ENCODE measurements at regions not wholly inside any gene's neighbourhood (a gene's known extent, or its start where the extent isn't known, plus 50 kb on each side); places are given as distances from the start of the nearest gene placed in this dataset.

DNA sequence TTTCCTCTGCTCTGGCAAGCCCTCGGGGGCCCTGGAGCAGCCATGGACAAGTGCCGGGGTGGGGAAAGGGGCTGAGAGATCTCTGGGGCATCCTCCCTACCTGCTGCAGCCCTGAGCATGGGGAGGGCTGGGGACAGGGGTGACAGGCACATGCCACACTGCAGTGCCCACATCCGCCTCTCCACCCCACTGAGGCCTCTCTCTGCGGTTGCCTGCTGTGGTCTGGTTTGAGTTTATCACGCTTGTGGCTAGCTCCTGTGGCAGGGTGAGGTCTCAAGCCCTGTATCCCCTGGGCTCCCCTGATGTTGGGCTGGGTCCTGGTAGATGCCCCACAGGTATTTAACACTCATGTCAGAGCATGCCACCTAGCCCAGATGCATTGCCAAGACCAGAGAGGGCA, 52.9 kb upstream of the MLN start:
- DNase-seq (no peak), FAIRE-seq (no peak), ATAC-seq (no peak)
- TF ChIP-seq, protein P1, sequence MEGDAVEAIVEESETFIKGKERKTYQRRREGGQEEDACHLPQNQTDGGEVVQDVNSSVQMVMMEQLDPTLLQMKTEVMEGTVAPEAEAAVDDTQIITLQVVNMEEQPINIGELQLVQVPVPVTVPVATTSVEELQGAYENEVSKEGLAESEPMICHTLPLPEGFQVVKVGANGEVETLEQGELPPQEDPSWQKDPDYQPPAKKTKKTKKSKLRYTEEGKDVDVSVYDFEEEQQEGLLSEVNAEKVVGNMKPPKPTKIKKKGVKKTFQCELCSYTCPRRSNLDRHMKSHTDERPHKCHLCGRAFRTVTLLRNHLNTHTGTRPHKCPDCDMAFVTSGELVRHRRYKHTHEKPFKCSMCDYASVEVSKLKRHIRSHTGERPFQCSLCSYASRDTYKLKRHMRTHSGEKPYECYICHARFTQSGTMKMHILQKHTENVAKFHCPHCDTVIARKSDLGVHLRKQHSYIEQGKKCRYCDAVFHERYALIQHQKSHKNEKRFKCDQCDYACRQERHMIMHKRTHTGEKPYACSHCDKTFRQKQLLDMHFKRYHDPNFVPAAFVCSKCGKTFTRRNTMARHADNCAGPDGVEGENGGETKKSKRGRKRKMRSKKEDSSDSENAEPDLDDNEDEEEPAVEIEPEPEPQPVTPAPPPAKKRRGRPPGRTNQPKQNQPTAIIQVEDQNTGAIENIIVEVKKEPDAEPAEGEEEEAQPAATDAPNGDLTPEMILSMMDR (IDR thresholded peaks at IDR 0.05) = no peak
- H3K27me3 ChIP-seq = no peaks in the 10 kb centered on the region
- WGBS, 2 donors = 59 to 76% methylated on average over 5 of the region's 5 CpGs
- intact Hi-C loops (cut with DNase I) = no loop called here
- no peak overlapping the region for H3K27ac ChIP-seq
- H3K4me1 ChIP-seq = no peaks in the 10 kb centered on the region
- no peak overlapping the region for H3K4me3 ChIP-seq
- H3K36me3 ChIP-seq = no peaks in the 10 kb centered on the region
- no peaks in the 10 kb centered on the region for H3K9me3 ChIP-seq

DNA sequence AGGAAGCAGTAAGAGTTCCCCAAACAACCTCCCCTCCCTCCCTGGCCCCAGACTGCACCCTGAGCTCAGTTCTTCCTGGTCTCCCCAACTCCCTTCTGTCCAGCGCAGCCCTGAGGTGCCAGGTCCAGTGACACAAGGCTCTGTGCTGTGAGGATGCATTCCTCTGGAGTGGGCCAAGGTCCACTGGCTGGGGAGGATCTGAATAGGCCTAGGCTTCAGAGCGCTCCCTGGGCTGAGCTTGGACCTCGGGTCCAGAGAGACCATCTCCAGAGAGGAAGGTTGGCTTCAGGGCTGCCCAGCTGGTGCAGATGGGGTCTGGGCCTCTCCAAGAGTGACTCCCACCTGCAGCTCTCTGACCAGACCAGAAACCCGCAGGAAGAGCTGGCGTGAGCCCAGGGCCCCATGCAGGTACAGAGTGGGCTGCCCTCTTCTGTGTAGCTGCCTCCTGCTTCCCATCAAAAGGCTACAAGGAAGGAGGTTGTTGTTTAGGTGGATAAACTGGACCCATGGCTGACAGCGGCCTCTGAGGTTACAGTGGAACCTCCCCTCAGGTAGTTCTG, 52.3 kb upstream of the MLN start:
- Histone ChIP-seq H3K27ac (no peak overlapping the region), H3K36me3 (no peaks in the 10 kb centered on the region), H3K4me1 (no peaks in the 10 kb centered on the region), H3K9me3 (no peaks in the 10 kb centered on the region), H3K27me3 (no peaks in the 10 kb centered on the region), H3K4me3 (no peak overlapping the region)
- intact Hi-C loops (cut with DNase I) = no loop called here
- ATAC-seq (no peak), FAIRE-seq (no peak), DNase-seq (no peak)
- TF ChIP-seq, protein P1 (IDR thresholded peaks at IDR 0.05) = no peak
- 71 to 73% methylated on average over 6 of the region's 6 CpGs for WGBS, 2 donors

DNA sequence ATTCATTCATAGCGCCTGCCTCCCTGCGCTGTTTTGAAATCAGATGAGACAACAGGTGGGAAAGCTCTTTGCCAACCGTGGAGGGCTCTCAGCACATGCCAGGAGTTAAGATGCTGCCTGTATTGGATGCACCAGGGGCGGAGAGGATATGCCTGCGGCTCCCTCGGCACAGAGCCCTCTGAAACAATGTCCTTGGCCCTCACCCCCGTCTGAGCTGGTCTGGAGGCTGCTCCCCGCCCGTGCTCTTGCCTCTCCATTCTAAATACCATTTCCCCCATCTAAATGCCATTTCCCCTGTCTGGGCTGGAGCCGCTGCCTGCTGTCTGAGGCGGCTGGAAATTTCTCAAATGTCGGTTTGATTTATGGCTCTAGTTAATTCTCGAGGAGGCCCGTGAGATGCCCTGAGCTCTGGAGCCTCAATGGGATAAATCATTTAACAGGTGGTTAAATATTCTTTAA, 50.8 kb upstream of the MLN start:
- TF ChIP-seq, protein P1 (IDR thresholded peaks at IDR 0.05) = no peak
- Histone ChIP-seq H3K9me3 (no peaks in the 10 kb centered on the region), H3K27me3 (no peaks in the 10 kb centered on the region), H3K27ac (no peak overlapping the region), H3K4me3 (no peak overlapping the region), H3K36me3 (no peaks in the 10 kb centered on the region), H3K4me1 (no peaks in the 10 kb centered on the region)
- FAIRE-seq (no peak), ATAC-seq (peak in 3 of 4 donors; percentile 50 to 78 (median 69)), DNase-seq (peak in 2 of 6 donors; percentile 13 to 52)
- intact Hi-C loops (cut with DNase I) = no loop called here
- 30 to 31% methylated on average over 14 of the region's 14 CpGs for WGBS, 2 donors

DNA sequence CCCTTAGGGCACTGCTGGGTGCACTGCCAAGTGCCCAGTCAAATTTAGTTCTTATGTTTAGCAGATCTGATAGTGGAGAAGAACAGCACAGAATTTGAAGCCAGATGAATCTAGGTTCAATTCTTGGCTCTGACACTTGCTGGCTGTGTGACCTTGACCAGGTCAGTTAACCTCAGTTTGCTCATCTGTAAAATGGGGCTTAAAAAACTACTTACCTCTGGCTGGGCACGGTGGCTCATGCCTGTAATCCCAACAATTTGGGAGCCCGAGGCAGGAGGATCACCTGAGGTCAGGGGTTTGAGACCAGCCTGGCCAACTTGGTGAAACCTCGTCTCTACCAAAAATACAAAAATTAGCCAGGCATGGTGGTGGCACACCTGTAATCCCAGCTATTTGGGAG, 49.9 kb upstream of the MLN start:
- ATAC-seq = no peak
- FAIRE-seq = no peak
- 60 to 70% methylated on average over 3 of the region's 3 CpGs for WGBS, 2 donors
- intact Hi-C loops (cut with DNase I) = no loop called here
- TF ChIP-seq, protein P1 (IDR thresholded peaks at IDR 0.05) = no peak
- no peaks in the 10 kb centered on the region for H3K27me3 ChIP-seq
- H3K9me3 ChIP-seq = no peaks in the 10 kb centered on the region
- H3K4me1 ChIP-seq = no peaks in the 10 kb centered on the region
- H3K4me3 ChIP-seq = no peak overlapping the region
- no peak overlapping the region for H3K27ac ChIP-seq
- no peaks in the 10 kb centered on the region for H3K36me3 ChIP-seq
- no peak for DNase-seq

Small RNAs in the stretch of these regions (microRNA-seq; reads per million reads assigned to microRNA genes)
- gene MIR7159 = 0 reads per million in 2 donors

All from pancreas (tissue), 10 donors.